ENCODE measurements at regions not wholly inside any gene's neighbourhood (a gene's known extent, or its start where the extent isn't known, plus 50 kb on each side); places are given as distances from the start of the nearest gene placed in this dataset.

DNA sequence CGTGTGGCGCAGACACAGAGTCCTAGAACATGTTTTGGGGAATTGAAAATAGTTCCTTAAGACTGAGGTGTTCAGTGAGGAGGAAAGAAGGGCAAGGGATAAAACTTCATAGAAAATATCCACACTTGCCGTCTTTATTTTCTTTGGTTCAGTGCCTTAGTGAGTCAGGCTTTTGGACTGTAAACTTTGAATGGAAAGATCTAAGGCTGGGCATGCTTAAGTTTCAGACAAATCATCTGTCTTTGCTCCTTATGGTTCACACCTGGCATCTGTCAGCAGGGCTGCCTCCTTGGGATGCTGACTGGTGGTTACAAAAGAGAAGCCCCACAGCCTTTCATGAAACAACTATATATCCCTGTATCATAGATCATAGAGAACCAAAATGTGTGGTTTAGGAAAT, 136.3 kb upstream of the PRICKLE1 start:
- TF ChIP-seq, protein P1, sequence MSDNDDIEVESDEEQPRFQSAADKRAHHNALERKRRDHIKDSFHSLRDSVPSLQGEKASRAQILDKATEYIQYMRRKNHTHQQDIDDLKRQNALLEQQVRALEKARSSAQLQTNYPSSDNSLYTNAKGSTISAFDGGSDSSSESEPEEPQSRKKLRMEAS (IDR thresholded peaks at IDR 0.05; ENCODE audit: low read depth, low read length), result no peak
- TF ChIP-seq POLR2A (IDR thresholded peaks at IDR 0.05; ENCODE audit: extremely low read depth, insufficient read length) (no peak), MYC (IDR thresholded peaks at IDR 0.05; ENCODE audit: low read depth, low read length) (no peak)
- TF ChIP-seq, protein P2, sequence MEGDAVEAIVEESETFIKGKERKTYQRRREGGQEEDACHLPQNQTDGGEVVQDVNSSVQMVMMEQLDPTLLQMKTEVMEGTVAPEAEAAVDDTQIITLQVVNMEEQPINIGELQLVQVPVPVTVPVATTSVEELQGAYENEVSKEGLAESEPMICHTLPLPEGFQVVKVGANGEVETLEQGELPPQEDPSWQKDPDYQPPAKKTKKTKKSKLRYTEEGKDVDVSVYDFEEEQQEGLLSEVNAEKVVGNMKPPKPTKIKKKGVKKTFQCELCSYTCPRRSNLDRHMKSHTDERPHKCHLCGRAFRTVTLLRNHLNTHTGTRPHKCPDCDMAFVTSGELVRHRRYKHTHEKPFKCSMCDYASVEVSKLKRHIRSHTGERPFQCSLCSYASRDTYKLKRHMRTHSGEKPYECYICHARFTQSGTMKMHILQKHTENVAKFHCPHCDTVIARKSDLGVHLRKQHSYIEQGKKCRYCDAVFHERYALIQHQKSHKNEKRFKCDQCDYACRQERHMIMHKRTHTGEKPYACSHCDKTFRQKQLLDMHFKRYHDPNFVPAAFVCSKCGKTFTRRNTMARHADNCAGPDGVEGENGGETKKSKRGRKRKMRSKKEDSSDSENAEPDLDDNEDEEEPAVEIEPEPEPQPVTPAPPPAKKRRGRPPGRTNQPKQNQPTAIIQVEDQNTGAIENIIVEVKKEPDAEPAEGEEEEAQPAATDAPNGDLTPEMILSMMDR (IDR thresholded peaks at IDR 0.05; ENCODE audit: low read depth, low read length), result no peak
